ENCODE measurements at regions not wholly inside any gene's neighbourhood (a gene's known extent, or its start where the extent isn't known, plus 50 kb on each side); places are given as distances from the start of the nearest gene placed in this dataset.

- H3K27ac ChIP-seq = no peak overlapping the region
- no peak overlapping the region for H3K4me3 ChIP-seq
- intact Hi-C loops (cut with DNase I) = no loop called here
Observed at GRCh38 chr1:118257946-118258345, 72.9 kb upstream of the SPAG17 start.

GRCh38 chr1:118254491-118255425 lies 69.7 kb upstream of the SPAG17 start:
- no peaks in the 10 kb centered on the region for H3K9me3 ChIP-seq
- no peaks in the 10 kb centered on the region for H3K36me3 ChIP-seq
- no peak overlapping the region for H3K27ac ChIP-seq
- DNase-seq = no peak
- 85 to 87% (median 85%) methylated on average over 4 of the region's 4 CpGs for WGBS, 3 donors
- no peaks in the 10 kb centered on the region for H3K27me3 ChIP-seq
- intact Hi-C loops (cut with DNase I) = no loop called here
- H3K4me3 ChIP-seq = no peak overlapping the region
- TF ChIP-seq CTCF (IDR thresholded peaks at IDR 0.05) (no peak), EP300 (IDR thresholded peaks at IDR 0.05) (no peak), POLR2A (IDR thresholded peaks at IDR 0.05) (no peak)
- H3K4me1 ChIP-seq (ENCODE audit: insufficient read depth) = no peaks in the 10 kb centered on the region

More at GRCh38 chr1:118257946-118258345, 72.9 kb upstream of the SPAG17 start:
- H3K36me3 ChIP-seq = no peaks in the 10 kb centered on the region
- no peaks in the 10 kb centered on the region for H3K9me3 ChIP-seq
- H3K27me3 ChIP-seq = no peaks in the 10 kb centered on the region
- no peak for TF ChIP-seq EP300 (IDR thresholded peaks at IDR 0.05)
- TF ChIP-seq CTCF (IDR thresholded peaks at IDR 0.05) = no peak
- no peak for TF ChIP-seq POLR2A (IDR thresholded peaks at IDR 0.05)
- H3K4me1 ChIP-seq (ENCODE audit: insufficient read depth) = no peaks in the 10 kb centered on the region
- DNase-seq = no peak

- H3K9me3 ChIP-seq = no peaks in the 10 kb centered on the region
- no peak for TF ChIP-seq EP300 (IDR thresholded peaks at IDR 0.05)
- no peak for TF ChIP-seq POLR2A (IDR thresholded peaks at IDR 0.05)
- TF ChIP-seq CTCF (IDR thresholded peaks at IDR 0.05) = no peak
- no peaks in the 10 kb centered on the region for H3K36me3 ChIP-seq
- H3K27me3 ChIP-seq = no peaks in the 10 kb centered on the region
- no peaks in the 10 kb centered on the region for H3K4me1 ChIP-seq (ENCODE audit: insufficient read depth)
- DNase-seq = no peak
- intact Hi-C loops (cut with DNase I) = no loop called here
- no peak overlapping the region for H3K27ac ChIP-seq
- 62 to 73% (median 71%) methylated on average over 2 of the region's 2 CpGs for WGBS, 3 donors
- no peak overlapping the region for H3K4me3 ChIP-seq
Observed at GRCh38 chr1:118254001-118254400, 69.0 kb upstream of the SPAG17 start.

GRCh38 chr1:118253053-118253915 lies 68.3 kb upstream of the SPAG17 start:
- no peaks in the 10 kb centered on the region for H3K9me3 ChIP-seq
- H3K4me1 ChIP-seq (ENCODE audit: insufficient read depth) = no peaks in the 10 kb centered on the region
- DNase-seq = no peak
- TF ChIP-seq POLR2A (IDR thresholded peaks at IDR 0.05) (no peak), EP300 (IDR thresholded peaks at IDR 0.05) (no peak), CTCF (IDR thresholded peaks at IDR 0.05) (no peak)
- H3K27ac ChIP-seq = no peak overlapping the region
- whole genome bisulfite sequencing, 3 donors = 41 to 44% (median 41%) methylated on average over 10 of the region's 10 CpGs
- H3K4me3 ChIP-seq = no peak overlapping the region
- intact Hi-C loops (cut with DNase I) = no loop called here
- no peaks in the 10 kb centered on the region for H3K36me3 ChIP-seq
- no peaks in the 10 kb centered on the region for H3K27me3 ChIP-seq

All from ovary (tissue), 7 donors.